Neural progenitor cell (in vitro differentiated cells): ENCODE measurements at regions not wholly inside any gene's neighbourhood (a gene's known extent, or its start where the extent isn't known, plus 50 kb on each side); places are given as distances from the start of the nearest gene placed in this dataset.
A peak's percentile ranks its signal among the peaks of the same experiment; 100 is the strongest.

Experiments
- DNase-seq: peaks from one replicate; pipeline ENCODE4 v3.0.0-alpha.2; 2016; ENCODE audit warnings: low spot score
- H2AFZ ChIP-seq: fragments of 200-600 bp; sonication (generic); replicated peaks from 2 replicates; pipeline ENCODE4 v1.6.1; 2016; ENCODE audit warnings: antibody characterized with exemption
- H3F3A ChIP-seq: fragments of 200-600 bp; sonication (generic); 2 replicates; pipeline ENCODE4 v1.6.1; 2016; ENCODE audit warnings: antibody characterized with exemption, low read depth
- H3K27ac ChIP-seq: fragments of 200-600 bp; sonication (generic); 2 replicates; pipeline ENCODE4 v1.5.1; 2016; ENCODE audit warnings: mild to moderate bottlenecking
- H3K27me3 ChIP-seq: fragments of 200-600 bp; sonication (generic); 2 replicates; pipeline ENCODE4 v1.6.1; 2016; ENCODE audit warnings: mild to moderate bottlenecking, moderate library complexity
- H3K36me3 ChIP-seq: fragments of 200-600 bp; sonication (generic); 2 replicates; pipeline ENCODE4 v1.5.1; 2016
- H3K4me1 ChIP-seq: fragments of 200-600 bp; sonication (generic); 2 replicates; pipeline ENCODE4 v1.6.1; 2016; ENCODE audit warnings: mixed run types
- H3K4me2 ChIP-seq: fragments of 200-600 bp; sonication (generic); 2 replicates; pipeline ENCODE4 v1.6.1; 2016
- H3K4me3 ChIP-seq: fragments of 200-600 bp; sonication (generic); 2 replicates; pipeline ENCODE4 v1.5.1; 2016
- H3K79me2 ChIP-seq: fragments of 200-600 bp; sonication (generic); 2 replicates; pipeline ENCODE4 v1.6.1; 2016; ENCODE audit warnings: low read depth
- H3K9ac ChIP-seq: fragments of 200-600 bp; sonication (generic); 2 replicates; pipeline ENCODE4 v1.6.1; 2016
- H3K9me3 ChIP-seq: fragments of 200-600 bp; sonication (generic); 2 replicates; pipeline ENCODE4 v1.5.1; 2016; ENCODE audit warnings: low read depth
- H4K20me1 ChIP-seq: fragments of 200-600 bp; sonication (generic); 2 replicates; pipeline ENCODE4 v1.6.1; 2016; ENCODE audit warnings: low read depth
- H3K27ac Mint-ChIP-seq: 3 replicates; pipeline ENCODE4 v1.8.0; 2021; ENCODE audit warnings: mixed read lengths
- H3K27me3 Mint-ChIP-seq: 2 replicates; pipeline ENCODE4 v1.8.0; 2022; ENCODE audit warnings: low read depth, mild to moderate bottlenecking, inconsistent platforms, moderate library complexity, mixed read lengths; ENCODE audit not compliant: insufficient read depth
- H3K36me3 Mint-ChIP-seq: 3 replicates; pipeline ENCODE4 v1.8.0; 2021; ENCODE audit warnings: mixed read lengths
- H3K4me1 Mint-ChIP-seq: 3 replicates; pipeline ENCODE4 v1.8.0; 2021; ENCODE audit warnings: mixed read lengths
- H3K4me3 Mint-ChIP-seq: 3 replicates; pipeline ENCODE4 v1.8.0; 2021; ENCODE audit warnings: mild to moderate bottlenecking, moderate library complexity, mixed read lengths
- H3K9me3 Mint-ChIP-seq: 3 replicates; pipeline ENCODE4 v1.8.0; 2020; ENCODE audit warnings: mixed read lengths
- EZH2 ChIP-seq: fragments of 200-600 bp; sonication (generic); IDR thresholded peaks from 2 replicates; pipeline ENCODE4 v1.6.1; 2017; ENCODE audit warnings: antibody characterized with exemption, mild to moderate bottlenecking, moderate library complexity
- EZH2phosphoT487 ChIP-seq: fragments of 200-600 bp; sonication (generic); IDR thresholded peaks from 2 replicates; pipeline ENCODE4 v1.6.1; 2017; ENCODE audit warnings: antibody characterized with exemption
- TF ChIP-seq, protein P1 (sequence below): fragments of 200-600 bp; sonication (generic); IDR thresholded peaks from 2 replicates; pipeline ENCODE4 v1.5.1; 2017; ENCODE audit warnings: antibody characterized with exemption, mild to moderate bottlenecking

- H3K9ac ChIP-seq: no peak overlapping the region
- H3K9me3 ChIP-seq: no peaks in the 10 kb centered on the region
- TF ChIP-seq EZH2 (no peak), EZH2phosphoT487 (no peak)
- TF ChIP-seq, protein P1, sequence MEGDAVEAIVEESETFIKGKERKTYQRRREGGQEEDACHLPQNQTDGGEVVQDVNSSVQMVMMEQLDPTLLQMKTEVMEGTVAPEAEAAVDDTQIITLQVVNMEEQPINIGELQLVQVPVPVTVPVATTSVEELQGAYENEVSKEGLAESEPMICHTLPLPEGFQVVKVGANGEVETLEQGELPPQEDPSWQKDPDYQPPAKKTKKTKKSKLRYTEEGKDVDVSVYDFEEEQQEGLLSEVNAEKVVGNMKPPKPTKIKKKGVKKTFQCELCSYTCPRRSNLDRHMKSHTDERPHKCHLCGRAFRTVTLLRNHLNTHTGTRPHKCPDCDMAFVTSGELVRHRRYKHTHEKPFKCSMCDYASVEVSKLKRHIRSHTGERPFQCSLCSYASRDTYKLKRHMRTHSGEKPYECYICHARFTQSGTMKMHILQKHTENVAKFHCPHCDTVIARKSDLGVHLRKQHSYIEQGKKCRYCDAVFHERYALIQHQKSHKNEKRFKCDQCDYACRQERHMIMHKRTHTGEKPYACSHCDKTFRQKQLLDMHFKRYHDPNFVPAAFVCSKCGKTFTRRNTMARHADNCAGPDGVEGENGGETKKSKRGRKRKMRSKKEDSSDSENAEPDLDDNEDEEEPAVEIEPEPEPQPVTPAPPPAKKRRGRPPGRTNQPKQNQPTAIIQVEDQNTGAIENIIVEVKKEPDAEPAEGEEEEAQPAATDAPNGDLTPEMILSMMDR: no peak
- Mint-ChIP-seq H3K27me3 (peaks cover 8% of the 10 kb centered on the region), H3K4me3 (peak overlapping the region; percentile 71), H3K36me3 (no peaks in the 10 kb centered on the region), H3K4me1 (peaks cover 70% of the 10 kb centered on the region), H3K27ac (peak overlapping the region; percentile 89), H3K9me3 (no peaks in the 10 kb centered on the region)
- H3K4me2 ChIP-seq: no peak overlapping the region
- no peak for DNase-seq
- peaks cover 35% of the 10 kb centered on the region for H3K4me1 ChIP-seq
- H4K20me1 ChIP-seq: no peaks in the 10 kb centered on the region
- H3K79me2 ChIP-seq: no peaks in the 10 kb centered on the region
- H3K36me3 ChIP-seq: no peaks in the 10 kb centered on the region
- H2AFZ ChIP-seq: no peak overlapping the region
- no peak overlapping the region for H3K4me3 ChIP-seq
- peaks cover 39% of the 10 kb centered on the region for H3F3A ChIP-seq
- no peak overlapping the region for H3K27ac ChIP-seq
- peaks cover 29% of the 10 kb centered on the region for H3K27me3 ChIP-seq
Measured at GRCh38 chr9:129480745-129481144, 140.2 kb downstream of the C9orf50 start.

DNA sequence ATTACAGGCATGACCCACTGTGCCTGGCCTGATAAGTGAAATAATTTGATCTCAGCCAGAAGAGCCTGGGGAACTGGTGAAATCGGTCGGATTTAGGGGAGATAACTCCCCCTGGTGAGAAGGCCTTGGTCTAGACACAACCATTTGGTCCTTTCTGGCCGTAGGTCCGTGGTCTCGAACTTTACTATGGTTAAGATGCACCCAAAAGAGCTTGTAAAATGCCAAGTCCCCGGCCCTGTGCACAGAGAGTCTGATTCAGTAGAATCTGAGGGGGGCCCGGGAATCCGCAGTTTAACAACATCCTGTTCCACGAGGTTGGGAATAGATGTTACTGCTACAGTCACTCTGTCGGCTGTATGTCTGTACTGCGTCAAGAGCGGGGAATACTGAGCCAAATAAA is 140.7 kb downstream of the C9orf50 start:
- no peaks in the 10 kb centered on the region for H3K9me3 ChIP-seq
- no peaks in the 10 kb centered on the region for H3K36me3 ChIP-seq
- H3K27me3 Mint-ChIP-seq: peaks cover 8% of the 10 kb centered on the region
- peaks cover 35% of the 10 kb centered on the region for H3F3A ChIP-seq
- H3K36me3 Mint-ChIP-seq: no peaks in the 10 kb centered on the region
- H3K27ac ChIP-seq: no peak overlapping the region
- no peaks in the 10 kb centered on the region for H3K9me3 Mint-ChIP-seq
- H3K27me3 ChIP-seq: peaks cover 29% of the 10 kb centered on the region
- H3K4me3 Mint-ChIP-seq: peak overlapping the region; percentile 36
- no peak overlapping the region for H3K4me3 ChIP-seq
- H2AFZ ChIP-seq: no peak overlapping the region
- H3K9ac ChIP-seq: no peak overlapping the region
- DNase-seq: no peak
- peak overlapping the region; percentile 89 for H3K27ac Mint-ChIP-seq
- peaks cover 65% of the 10 kb centered on the region for H3K4me1 Mint-ChIP-seq
- no peak for TF ChIP-seq EZH2
- no peak for TF ChIP-seq EZH2phosphoT487
- TF ChIP-seq, protein P1: peak; percentile 6
- peaks cover 30% of the 10 kb centered on the region for H3K4me1 ChIP-seq
- no peaks in the 10 kb centered on the region for H3K79me2 ChIP-seq
- no peak overlapping the region for H3K4me2 ChIP-seq
- H4K20me1 ChIP-seq: no peaks in the 10 kb centered on the region

GRCh38 chr9:129479631-129480011 is 141.3 kb downstream of the C9orf50 start:
- no peaks in the 10 kb centered on the region for H3K9me3 ChIP-seq
- H3K4me1 Mint-ChIP-seq: peaks cover 60% of the 10 kb centered on the region
- peak overlapping the region; percentile 17 for H3K4me2 ChIP-seq
- no peak overlapping the region for H3K27ac ChIP-seq
- peak overlapping the region; percentile 72 for H2AFZ ChIP-seq
- no peaks in the 10 kb centered on the region for H3K36me3 Mint-ChIP-seq
- H4K20me1 ChIP-seq: no peaks in the 10 kb centered on the region
- peaks cover 34% of the 10 kb centered on the region for H3F3A ChIP-seq
- H3K36me3 ChIP-seq: no peaks in the 10 kb centered on the region
- TF ChIP-seq EZH2phosphoT487 (no peak), EZH2 (no peak)
- TF ChIP-seq, protein P1: no peak
- peak overlapping the region; percentile 98 for H3K27ac Mint-ChIP-seq
- no peak for DNase-seq
- no peak overlapping the region for H3K4me3 ChIP-seq
- peaks cover 29% of the 10 kb centered on the region for H3K27me3 ChIP-seq
- H3K9ac ChIP-seq: no peak overlapping the region
- H3K27me3 Mint-ChIP-seq: peaks cover 8% of the 10 kb centered on the region
- no peaks in the 10 kb centered on the region for H3K9me3 Mint-ChIP-seq
- H3K4me1 ChIP-seq: peaks cover 29% of the 10 kb centered on the region
- H3K4me3 Mint-ChIP-seq: no peak overlapping the region
- H3K79me2 ChIP-seq: no peaks in the 10 kb centered on the region
